ENCODE measurements at regions not wholly inside any gene's neighbourhood (a gene's known extent, or its start where the extent isn't known, plus 50 kb on each side); places are given as distances from the start of the nearest gene placed in this dataset.

DNA sequence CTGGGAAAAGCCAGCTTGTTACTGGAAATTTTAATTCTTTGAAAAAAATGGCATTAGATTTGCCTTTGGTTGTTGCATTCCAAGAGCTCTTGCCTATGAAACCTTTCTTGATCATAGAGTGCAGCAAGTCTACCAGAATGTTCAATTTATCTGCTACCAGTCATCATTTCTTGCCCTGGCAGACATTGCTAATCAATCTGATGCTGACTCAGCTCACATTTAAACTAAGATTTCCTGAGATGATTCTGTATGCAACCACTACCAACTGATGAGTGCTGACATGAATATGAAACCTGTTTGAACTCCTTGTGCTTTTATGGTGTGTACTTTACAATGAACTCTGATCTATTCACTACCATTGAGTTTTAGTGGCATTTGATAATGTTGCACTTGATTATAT lies 166.5 kb upstream of the SALL1 start:
- in situ Hi-C loops (cut with HindIII; ENCODE audit: low pct_unique_long_range_greater_than_20kb, low sequenced_read_pairs) = no loop called here

DNA sequence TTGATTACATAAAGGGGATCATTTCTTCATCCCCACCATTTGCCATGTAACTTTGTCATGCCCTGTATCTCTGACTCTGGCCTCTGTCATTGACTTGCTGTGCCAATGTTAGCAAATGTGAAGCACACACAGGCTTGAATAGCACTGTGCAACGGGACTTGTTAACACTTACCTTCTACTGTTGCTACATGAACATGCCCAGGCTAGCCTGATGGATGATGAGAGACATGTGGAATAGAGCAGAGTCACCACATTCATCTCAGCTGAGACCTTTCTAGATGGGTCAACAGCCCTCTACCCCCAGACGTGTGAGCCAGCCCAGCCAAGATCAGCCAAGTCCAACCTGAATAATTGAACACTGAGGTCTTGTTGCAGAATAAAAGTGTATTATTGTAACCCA lies 162.1 kb upstream of the SALL1 start:
- in situ Hi-C loops (cut with HindIII; ENCODE audit: low pct_unique_long_range_greater_than_20kb, low sequenced_read_pairs) = no loop called here
- DNase-seq (ENCODE audit: low read depth) = no peak

More for the DNA sequence above, 166.5 kb upstream of the SALL1 start:
- DNase-seq (ENCODE audit: low read depth) = no peak

GRCh38 chr16:51312363-51313150 lies 161.5 kb upstream of the SALL1 start:
- no peak for DNase-seq (ENCODE audit: low read depth)
- in situ Hi-C loops (cut with HindIII; ENCODE audit: low pct_unique_long_range_greater_than_20kb, low sequenced_read_pairs) = no loop called here

DNA sequence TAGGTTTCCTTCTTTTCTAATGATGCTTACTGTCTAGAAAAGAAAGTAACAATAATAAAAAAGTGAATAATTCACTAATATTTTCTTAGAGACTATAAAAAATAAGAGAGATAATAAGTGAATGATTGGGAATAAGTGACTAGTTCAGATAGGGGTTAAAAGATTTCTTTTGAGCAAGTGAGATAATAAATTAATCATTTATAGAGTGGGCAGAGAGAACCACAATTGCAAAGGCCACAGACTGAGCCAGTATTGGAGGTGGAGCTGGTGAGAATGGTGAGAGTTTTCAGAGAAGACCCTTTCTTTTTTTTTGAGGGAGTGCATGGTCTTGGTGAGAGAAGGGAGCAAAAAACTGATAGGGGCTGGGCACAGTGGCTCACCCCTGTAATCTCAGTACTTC lies 159.1 kb upstream of the SALL1 start:
- no peak for DNase-seq (ENCODE audit: low read depth)

GRCh38 chr16:51306886-51307595 lies 156.0 kb upstream of the SALL1 start:
- DNase-seq (ENCODE audit: low read depth) = no peak
- in situ Hi-C loops (cut with HindIII; ENCODE audit: low pct_unique_long_range_greater_than_20kb, low sequenced_read_pairs) = no loop called here

More for the DNA sequence above, 159.1 kb upstream of the SALL1 start:
- in situ Hi-C loops (cut with HindIII; ENCODE audit: low pct_unique_long_range_greater_than_20kb, low sequenced_read_pairs) = no loop called here

DNA sequence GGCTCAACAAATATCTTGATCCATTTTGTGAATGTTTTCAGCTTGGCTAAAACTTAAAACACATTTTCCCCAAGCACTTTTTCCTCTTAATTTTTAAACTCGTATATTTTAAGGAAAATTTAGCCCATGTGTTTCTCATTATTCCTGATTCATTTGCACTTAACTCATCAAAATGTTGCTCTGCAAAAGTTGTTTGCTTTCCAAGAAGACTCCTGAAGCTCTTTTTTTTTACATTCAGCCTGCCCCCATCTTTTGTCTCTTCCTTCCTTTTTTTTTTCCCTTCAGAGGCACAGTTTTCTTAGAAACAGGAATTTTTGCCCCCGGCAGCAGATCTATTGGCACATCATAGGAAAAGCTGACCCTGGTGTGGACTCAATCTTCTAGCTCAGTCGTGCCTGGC lies 155.0 kb upstream of the SALL1 start:
- DNase-seq (ENCODE audit: low read depth) = no peak
- in situ Hi-C loops (cut with HindIII; ENCODE audit: low pct_unique_long_range_greater_than_20kb, low sequenced_read_pairs) = no loop called here

DNA sequence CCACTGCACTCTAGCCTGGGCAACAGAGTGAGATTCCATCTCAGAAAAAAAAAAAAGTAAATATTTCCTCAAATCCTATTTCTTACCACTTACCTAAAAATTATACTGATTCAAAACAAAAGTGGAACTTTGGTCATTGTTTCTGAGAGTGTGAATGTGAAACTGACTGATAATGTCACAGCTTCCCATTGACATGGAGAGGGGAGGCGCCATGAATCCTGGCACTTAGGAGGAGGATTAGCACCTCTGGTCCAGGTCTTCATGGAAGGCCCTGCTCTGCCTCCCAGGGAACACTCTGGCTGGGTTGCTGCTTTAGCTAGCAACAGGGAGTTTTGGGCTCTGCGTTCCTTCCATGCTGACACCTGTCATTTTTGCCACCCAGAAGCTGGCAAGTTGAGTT lies 154.3 kb upstream of the SALL1 start:
- no peak for DNase-seq (ENCODE audit: low read depth)
- in situ Hi-C loops (cut with HindIII; ENCODE audit: low pct_unique_long_range_greater_than_20kb, low sequenced_read_pairs) = no loop called here

DNA sequence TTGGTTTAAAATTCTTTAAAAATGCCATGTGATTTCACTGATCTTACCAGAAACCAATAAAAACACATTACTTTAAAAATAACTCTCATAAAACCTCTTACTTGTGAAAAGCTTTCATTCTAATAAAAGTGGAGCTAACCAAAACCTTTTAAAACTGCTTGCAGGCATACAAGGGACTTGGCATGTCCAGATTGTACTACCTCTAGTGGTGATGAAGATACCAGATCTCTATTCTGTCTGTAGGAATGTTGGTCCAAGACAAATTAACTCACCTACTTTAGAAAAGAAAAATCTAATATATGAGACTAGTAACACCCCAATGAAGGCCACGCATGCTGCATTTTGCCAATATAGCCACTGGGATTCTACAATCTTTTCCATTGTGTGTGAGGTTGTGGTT lies 151.0 kb upstream of the SALL1 start:
- in situ Hi-C loops (cut with HindIII; ENCODE audit: low pct_unique_long_range_greater_than_20kb, low sequenced_read_pairs) = no loop called here
- DNase-seq (ENCODE audit: low read depth) = no peak

DNA sequence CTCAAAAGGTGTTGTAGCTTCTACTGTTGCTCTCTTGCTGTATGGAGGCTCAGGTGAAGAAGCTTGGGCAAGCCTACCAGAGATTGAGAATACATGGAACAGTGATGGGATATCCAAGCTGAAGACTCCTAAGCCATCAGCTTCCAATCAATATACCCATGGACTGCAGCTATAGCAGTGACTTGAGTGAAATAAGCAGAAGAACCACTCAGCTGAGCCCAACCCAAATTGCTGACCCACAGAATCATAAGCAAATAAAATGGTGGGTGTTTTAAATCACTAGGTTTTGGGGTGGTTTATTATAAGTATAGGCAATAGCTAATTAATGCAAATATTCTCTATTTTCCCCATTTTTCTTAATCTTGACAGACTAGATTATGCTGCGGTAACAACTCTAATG lies 147.7 kb upstream of the SALL1 start:
- in situ Hi-C loops (cut with HindIII; ENCODE audit: low pct_unique_long_range_greater_than_20kb, low sequenced_read_pairs) = no loop called here

GRCh38 chr16:51290442-51291285 lies 139.6 kb upstream of the SALL1 start:
- in situ Hi-C loops (cut with HindIII; ENCODE audit: low pct_unique_long_range_greater_than_20kb, low sequenced_read_pairs) = no loop called here
- DNase-seq (ENCODE audit: low read depth) = no peak

More for the DNA sequence above, 147.7 kb upstream of the SALL1 start:
- no peak for DNase-seq (ENCODE audit: low read depth)

DNA sequence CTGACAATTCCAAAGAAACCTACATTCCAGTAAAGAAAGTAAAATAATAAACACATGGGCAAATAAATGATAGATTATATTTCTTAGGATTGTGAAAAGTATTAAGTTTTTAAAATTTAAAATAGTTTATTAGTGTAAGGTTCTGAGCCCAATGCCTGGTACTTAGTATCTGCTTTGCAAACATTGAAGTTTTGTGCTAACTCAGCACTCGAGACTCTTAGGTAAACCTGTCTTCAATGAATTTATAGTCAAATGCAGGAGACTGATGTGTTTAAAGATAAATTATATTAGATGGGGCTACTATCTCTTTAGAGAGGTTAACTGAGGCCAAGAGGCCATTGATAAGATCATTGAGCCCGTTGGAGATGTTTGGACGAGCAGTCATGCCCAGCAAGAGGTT lies 138.3 kb upstream of the SALL1 start:
- DNase-seq (ENCODE audit: low read depth) = no peak
- in situ Hi-C loops (cut with HindIII; ENCODE audit: low pct_unique_long_range_greater_than_20kb, low sequenced_read_pairs) = no loop called here

DNA sequence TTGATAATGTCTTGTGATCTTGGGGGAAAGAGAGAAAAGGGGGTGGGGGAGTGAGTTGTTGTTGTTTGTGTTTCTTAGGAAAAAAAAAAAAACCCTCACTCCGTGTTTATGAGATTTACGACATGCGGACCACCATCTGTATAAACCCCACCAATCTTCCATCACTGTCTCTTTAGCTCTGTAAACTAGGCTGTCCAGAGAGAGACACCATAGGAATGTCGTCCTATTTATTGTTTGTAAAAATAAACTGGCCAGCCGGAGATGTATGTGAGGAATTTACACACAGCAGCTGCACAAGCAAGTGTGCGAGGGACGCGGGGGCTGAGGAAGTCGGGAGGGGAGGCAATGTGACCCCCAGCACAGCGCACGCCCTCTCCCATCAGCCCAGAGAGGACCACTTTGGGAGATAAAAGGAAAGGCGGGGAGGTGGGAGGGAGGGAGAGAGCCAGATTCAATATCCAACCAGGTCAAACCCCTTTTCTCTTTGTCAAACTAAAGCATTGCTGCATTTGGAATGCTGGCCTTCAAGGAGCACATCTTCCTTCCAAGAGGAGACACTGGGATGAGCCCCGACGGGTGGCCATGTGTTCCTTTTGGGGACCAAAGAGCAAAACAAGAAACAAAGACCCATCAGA lies 136.2 kb upstream of the SALL1 start:
- no peak for DNase-seq (ENCODE audit: low read depth)
- in situ Hi-C loops (cut with HindIII; ENCODE audit: low pct_unique_long_range_greater_than_20kb, low sequenced_read_pairs) = no loop called here

DNA sequence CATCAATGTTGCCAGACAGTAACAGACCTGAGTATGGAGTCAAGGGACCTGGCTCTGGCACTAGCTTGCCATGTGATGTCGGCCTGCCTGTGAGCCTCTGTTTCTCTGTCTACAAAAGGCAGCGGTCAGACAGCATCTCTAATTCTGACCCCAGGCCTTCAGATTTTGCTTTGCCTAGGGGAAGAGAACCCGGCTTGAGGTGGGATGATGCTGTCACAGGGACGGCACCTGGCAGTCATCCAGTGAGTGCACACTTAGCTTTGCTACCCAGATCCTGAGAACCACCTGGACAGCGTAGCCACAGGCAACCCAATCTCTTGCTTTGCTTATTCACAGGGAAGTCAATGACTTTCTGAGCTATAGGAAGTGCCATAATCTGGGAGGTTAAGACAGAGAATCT lies 135.2 kb upstream of the SALL1 start:
- in situ Hi-C loops (cut with HindIII; ENCODE audit: low pct_unique_long_range_greater_than_20kb, low sequenced_read_pairs) = no loop called here
- DNase-seq (ENCODE audit: low read depth) = no peak

DNA sequence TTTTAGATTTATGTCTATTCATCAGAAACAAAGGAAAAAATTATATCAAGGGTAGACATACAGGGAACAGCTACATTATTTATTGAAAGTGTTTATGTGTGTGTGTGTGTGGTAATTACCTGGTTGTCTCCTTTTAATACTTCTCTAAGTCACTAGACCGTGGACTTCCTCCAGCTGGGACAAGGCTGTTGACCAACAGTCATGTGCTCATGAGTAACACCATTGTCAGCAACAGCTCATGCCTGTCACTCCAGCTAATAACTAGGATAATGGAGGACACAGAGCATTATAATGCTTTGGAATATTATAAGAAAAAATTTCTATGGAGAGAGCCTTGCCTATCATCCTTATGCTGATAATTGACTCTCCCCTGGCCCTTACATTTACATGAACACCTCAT lies 125.3 kb upstream of the SALL1 start:
- in situ Hi-C loops (cut with HindIII; ENCODE audit: low pct_unique_long_range_greater_than_20kb, low sequenced_read_pairs) = no loop called here
- DNase-seq (ENCODE audit: low read depth) = peak; percentile 58

DNA sequence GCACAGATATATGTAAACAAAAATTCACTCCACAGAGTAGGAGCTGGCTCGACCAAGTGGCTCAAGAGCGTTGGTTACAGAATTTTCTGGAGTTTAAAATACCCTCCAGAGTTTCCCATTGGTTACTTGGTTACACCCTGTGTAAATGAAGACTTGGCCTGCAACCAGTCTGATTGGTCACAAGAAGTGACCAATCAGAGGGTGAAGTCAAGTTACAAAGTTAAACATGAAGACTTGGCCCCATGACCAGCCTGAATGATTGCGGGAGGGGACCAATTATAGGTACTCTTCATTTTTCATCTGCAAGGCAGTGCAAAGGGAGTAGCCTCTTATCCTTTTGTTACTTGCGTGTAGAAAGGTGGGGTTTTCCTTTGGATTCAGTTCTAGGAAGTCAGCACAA lies 121.3 kb upstream of the SALL1 start:
- DNase-seq (ENCODE audit: low read depth) = no peak
- in situ Hi-C loops (cut with HindIII; ENCODE audit: low pct_unique_long_range_greater_than_20kb, low sequenced_read_pairs) = no loop called here

GRCh38 chr16:51271156-51271701 lies 120.2 kb upstream of the SALL1 start:
- in situ Hi-C loops (cut with HindIII; ENCODE audit: low pct_unique_long_range_greater_than_20kb, low sequenced_read_pairs) = no loop called here
- no peak for DNase-seq (ENCODE audit: low read depth)

DNA sequence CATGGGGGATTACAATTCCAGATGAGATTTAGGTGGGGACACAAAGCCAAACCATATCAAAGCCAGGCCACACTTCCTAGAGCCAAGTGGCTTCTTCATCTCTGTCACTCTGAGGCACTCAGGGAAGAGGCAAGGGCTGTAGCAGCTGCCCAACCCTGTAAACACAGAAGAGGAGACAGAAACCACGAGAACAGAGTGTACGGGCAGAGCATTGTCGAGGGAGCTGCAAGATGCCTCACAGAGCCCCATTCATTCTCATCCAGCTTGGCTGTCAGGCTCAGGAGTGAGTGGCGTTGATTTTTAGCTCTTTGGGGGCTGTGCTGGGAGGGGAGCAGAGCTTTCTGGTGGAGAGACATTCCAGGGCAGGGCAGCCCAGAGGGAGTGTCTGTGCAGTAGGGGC lies 117.2 kb upstream of the SALL1 start:
- no peak for DNase-seq (ENCODE audit: low read depth)

DNA sequence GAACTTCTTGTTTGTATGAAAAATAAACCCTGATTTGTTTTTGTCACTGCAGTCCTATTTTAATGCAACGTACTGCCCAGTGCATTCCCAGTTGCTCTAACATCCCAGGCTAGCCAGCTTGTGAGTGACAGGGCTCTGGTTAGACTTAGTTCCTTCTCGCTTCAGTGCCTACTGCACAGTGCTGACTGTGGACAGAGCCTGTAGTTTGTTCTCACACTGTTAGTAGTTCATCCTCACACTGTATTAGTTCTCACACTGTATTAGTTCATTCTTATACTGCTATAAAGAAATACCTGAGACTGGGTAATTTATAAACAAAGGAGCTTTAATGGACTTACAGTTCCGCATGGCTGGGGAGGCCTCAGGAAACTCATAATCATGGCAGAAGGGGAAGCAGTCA lies 116.6 kb upstream of the SALL1 start:
- in situ Hi-C loops (cut with HindIII; ENCODE audit: low pct_unique_long_range_greater_than_20kb, low sequenced_read_pairs) = no loop called here
- DNase-seq (ENCODE audit: low read depth) = peak; percentile 30

More for the DNA sequence above, 117.2 kb upstream of the SALL1 start:
- in situ Hi-C loops (cut with HindIII; ENCODE audit: low pct_unique_long_range_greater_than_20kb, low sequenced_read_pairs) = no loop called here
